DND-41 (cell line): ENCODE measurements at regions not wholly inside any gene's neighbourhood (a gene's known extent, or its start where the extent isn't known, plus 50 kb on each side); places are given as distances from the start of the nearest gene placed in this dataset.

Experiments
- ATAC-seq: fragments of 200-7000 bp; cut with Tn5 transposase; 3 replicates; pipeline ENCODE4 v1.9.1; 2021; ENCODE audit warnings: low read depth; ENCODE audit not compliant: insufficient read depth
- DNase-seq: peaks from one replicate; pipeline ENCODE4 v3.0.0-alpha.2; 2020
- H2AFZ ChIP-seq: 2 replicates; pipeline ENCODE4 v1.6.0; 2012; ENCODE audit warnings: low read depth, low read length
- H3K27ac ChIP-seq: 2 replicates; pipeline ENCODE4 v1.5.1; 2012; ENCODE audit warnings: low read length, inconsistent platforms
- H3K27me3 ChIP-seq: fragments of 200-600 bp; sonication (generic); 2 replicates; pipeline ENCODE4 v1.6.0; 2012; ENCODE audit warnings: low read length, mild to moderate bottlenecking, inconsistent platforms; ENCODE audit not compliant: insufficient read depth, poor library complexity
- H3K36me3 ChIP-seq: 2 replicates; pipeline ENCODE4 v1.5.1; 2012; ENCODE audit warnings: low read length, inconsistent platforms; ENCODE audit not compliant: insufficient read depth
- H3K4me1 ChIP-seq: 2 replicates; pipeline ENCODE4 v1.5.1; 2012; ENCODE audit warnings: mild to moderate bottlenecking, low read length; ENCODE audit not compliant: insufficient read depth
- H3K4me2 ChIP-seq: 2 replicates; pipeline ENCODE4 v1.6.0; 2012; ENCODE audit warnings: mild to moderate bottlenecking, moderate library complexity, low read length, inconsistent platforms; ENCODE audit not compliant: insufficient read depth
- H3K4me3 ChIP-seq, 2 experiments: fragments of 200-600 bp in 1 of 2; shearing (Covaris generic) in 1 of 2; 2 replicates each; pipeline ENCODE4 v1.5.1; 2012 to 2016; ENCODE audit warnings: inconsistent platforms in 2 of 2, low read length in 2 of 2, mild to moderate bottlenecking in 2 of 2, low read depth in 1 of 2, moderate library complexity in 1 of 2
- H3K79me2 ChIP-seq: 2 replicates; pipeline ENCODE4 v1.6.0; 2012; ENCODE audit warnings: low read length, inconsistent platforms; ENCODE audit not compliant: insufficient read depth
- H3K9ac ChIP-seq: 2 replicates; pipeline ENCODE4 v1.6.0; 2012; ENCODE audit warnings: low read depth, mild to moderate bottlenecking, inconsistent platforms, low read length, moderate library complexity
- H3K9me3 ChIP-seq: 2 replicates; pipeline ENCODE4 v1.5.1; 2012; ENCODE audit warnings: low read length, moderate library complexity, mild to moderate bottlenecking, inconsistent platforms; ENCODE audit not compliant: insufficient read depth, severe bottlenecking
- H4K20me1 ChIP-seq: 2 replicates; pipeline ENCODE4 v1.6.0; 2012; ENCODE audit warnings: low read length; ENCODE audit not compliant: insufficient read depth
- EZH2 ChIP-seq: IDR thresholded peaks from 3 replicates; pipeline ENCODE4 v1.6.1; 2012; ENCODE audit warnings: borderline replicate concordance, low read depth, mild to moderate bottlenecking, moderate library complexity, low read length, inconsistent platforms; ENCODE audit not compliant: severe bottlenecking
- TF ChIP-seq, protein P1 (sequence below): IDR thresholded peaks from 2 replicates; pipeline ENCODE4 v1.5.1; 2012; ENCODE audit warnings: borderline replicate concordance, low read length, moderate library complexity, mild to moderate bottlenecking; ENCODE audit not compliant: poor library complexity, severe bottlenecking; ENCODE audit errors: extremely low read depth

DNA sequence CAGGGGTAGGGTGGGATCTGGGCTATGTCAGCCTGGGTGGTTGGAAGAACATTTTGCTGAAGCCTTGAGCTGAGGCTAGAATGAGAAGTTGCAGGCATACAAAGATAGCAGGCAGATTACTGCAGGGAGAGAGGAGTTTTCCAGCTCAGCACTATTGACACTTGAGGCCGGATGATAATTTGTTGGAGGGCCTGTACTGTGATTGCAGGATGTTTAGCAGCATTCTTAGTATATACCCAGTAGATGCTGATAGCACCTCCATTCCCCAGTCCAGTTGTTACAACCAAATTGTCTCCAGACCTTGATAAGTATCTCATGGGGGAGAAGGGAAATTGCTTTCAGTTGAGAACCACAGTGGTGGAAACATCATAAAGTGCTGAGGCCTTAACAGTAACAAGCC, 158.6 kb upstream of the CHRM2 start:
- TF ChIP-seq, protein P1, sequence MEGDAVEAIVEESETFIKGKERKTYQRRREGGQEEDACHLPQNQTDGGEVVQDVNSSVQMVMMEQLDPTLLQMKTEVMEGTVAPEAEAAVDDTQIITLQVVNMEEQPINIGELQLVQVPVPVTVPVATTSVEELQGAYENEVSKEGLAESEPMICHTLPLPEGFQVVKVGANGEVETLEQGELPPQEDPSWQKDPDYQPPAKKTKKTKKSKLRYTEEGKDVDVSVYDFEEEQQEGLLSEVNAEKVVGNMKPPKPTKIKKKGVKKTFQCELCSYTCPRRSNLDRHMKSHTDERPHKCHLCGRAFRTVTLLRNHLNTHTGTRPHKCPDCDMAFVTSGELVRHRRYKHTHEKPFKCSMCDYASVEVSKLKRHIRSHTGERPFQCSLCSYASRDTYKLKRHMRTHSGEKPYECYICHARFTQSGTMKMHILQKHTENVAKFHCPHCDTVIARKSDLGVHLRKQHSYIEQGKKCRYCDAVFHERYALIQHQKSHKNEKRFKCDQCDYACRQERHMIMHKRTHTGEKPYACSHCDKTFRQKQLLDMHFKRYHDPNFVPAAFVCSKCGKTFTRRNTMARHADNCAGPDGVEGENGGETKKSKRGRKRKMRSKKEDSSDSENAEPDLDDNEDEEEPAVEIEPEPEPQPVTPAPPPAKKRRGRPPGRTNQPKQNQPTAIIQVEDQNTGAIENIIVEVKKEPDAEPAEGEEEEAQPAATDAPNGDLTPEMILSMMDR = no peak
- no peak for TF ChIP-seq EZH2
- DNase-seq = no peak
- Histone ChIP-seq H3K79me2 (no peaks in the 10 kb centered on the region), H2AFZ (no peak overlapping the region), H3K9ac (no peak overlapping the region), H3K9me3 (no peaks in the 10 kb centered on the region), H3K27ac (no peak overlapping the region), H3K4me1 (no peaks in the 10 kb centered on the region), H3K4me2 (no peak overlapping the region), H3K36me3 (no peaks in the 10 kb centered on the region), H3K27me3 (no peaks in the 10 kb centered on the region), H4K20me1 (no peaks in the 10 kb centered on the region), H3K4me3 (no peak overlapping the region)
- no peak for ATAC-seq

- Histone ChIP-seq H3K79me2 (no peaks in the 10 kb centered on the region), H2AFZ (no peak overlapping the region), H3K9me3 (no peaks in the 10 kb centered on the region), H3K9ac (no peak overlapping the region), H3K4me2 (no peak overlapping the region), H4K20me1 (no peaks in the 10 kb centered on the region), H3K36me3 (no peaks in the 10 kb centered on the region), H3K4me3 (no peak overlapping the region), H3K27ac (no peak overlapping the region), H3K27me3 (no peaks in the 10 kb centered on the region), H3K4me1 (no peaks in the 10 kb centered on the region)
- ATAC-seq (no peak), DNase-seq (no peak)
- TF ChIP-seq EZH2 = no peak
- TF ChIP-seq, protein P1 = no peak
Observed at GRCh38 chr7:136702913-136703312, 165.5 kb upstream of the CHRM2 start.

- Histone ChIP-seq H3K4me2 (no peak overlapping the region), H3K9ac (no peak overlapping the region), H2AFZ (no peak overlapping the region), H4K20me1 (no peaks in the 10 kb centered on the region), H3K79me2 (no peaks in the 10 kb centered on the region), H3K27ac (no peak overlapping the region), H3K27me3 (no peaks in the 10 kb centered on the region), H3K9me3 (no peaks in the 10 kb centered on the region), H3K4me3 (no peak overlapping the region), H3K4me1 (no peaks in the 10 kb centered on the region), H3K36me3 (no peaks in the 10 kb centered on the region)
- TF ChIP-seq, protein P1 = no peak
- no peak for TF ChIP-seq EZH2
- ATAC-seq = no peak
- no peak for DNase-seq
Observed at GRCh38 chr7:136698977-136699376, 169.5 kb upstream of the CHRM2 start.

- TF ChIP-seq, protein P1 = no peak
- no peak for TF ChIP-seq EZH2
- Histone ChIP-seq H3K36me3 (no peaks in the 10 kb centered on the region), H3K9me3 (no peaks in the 10 kb centered on the region), H3K27me3 (no peaks in the 10 kb centered on the region), H3K4me1 (no peaks in the 10 kb centered on the region), H2AFZ (no peak overlapping the region), H3K27ac (no peak overlapping the region), H4K20me1 (no peaks in the 10 kb centered on the region), H3K79me2 (no peaks in the 10 kb centered on the region), H3K4me3 (no peak overlapping the region), H3K4me2 (no peak overlapping the region), H3K9ac (no peak overlapping the region)
- ATAC-seq (no peak), DNase-seq (no peak)
Observed at GRCh38 chr7:136698231-136698630, 170.2 kb upstream of the CHRM2 start.
